ENCODE measurements at regions not wholly inside any gene's neighbourhood (a gene's known extent, or its start where the extent isn't known, plus 50 kb on each side); places are given as distances from the start of the nearest gene placed in this dataset.
"Not testable (repeated sequence)": the region's sequence is repeated elsewhere in the genome, so short reads cannot be mapped to it uniquely, and the experiment has no call there.

DNA sequence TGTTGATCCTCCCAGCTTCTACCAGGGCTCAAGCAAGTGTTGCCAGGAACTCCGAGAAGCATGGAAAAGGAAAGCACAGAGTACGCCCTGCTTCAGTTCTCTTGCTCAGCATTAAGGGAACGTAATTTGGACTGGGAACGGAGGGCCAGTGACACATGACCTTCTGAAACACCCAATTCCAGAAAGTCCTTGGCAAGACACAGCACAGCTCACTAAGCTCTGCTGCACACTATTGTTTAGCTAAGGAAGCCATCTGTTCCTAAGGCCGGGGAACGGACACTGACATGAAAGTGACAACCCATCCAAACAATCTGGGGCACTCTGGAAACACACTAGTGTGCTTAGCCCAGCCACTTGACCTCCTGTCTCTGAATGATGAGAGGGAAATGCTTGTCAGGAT, 56.9 kb upstream of the NXT1 start:
- Mint-ChIP-seq H3K4me1 (no peaks in the 10 kb centered on the region), H3K27ac (no peak overlapping the region), H3K4me3 (no peak overlapping the region), H3K27me3 (no peaks in the 10 kb centered on the region), H3K9me3 (no peaks in the 10 kb centered on the region), H3K36me3 (no peaks in the 10 kb centered on the region)
- H3K4me3 ChIP-seq (ENCODE audit: low read depth, low read length), result no peak overlapping the region
- DNase-seq (no peak), ATAC-seq (ENCODE audit: low read depth in 2 of 2) (no peak)
- no peak overlapping the region for H3K27ac ChIP-seq (ENCODE audit: insufficient read depth, low read length, poor library complexity, severe bottlenecking)
- H3K9me3 ChIP-seq (ENCODE audit: control insufficient read depth in 2 of 2, low read length in 2 of 2), result no peaks in the 10 kb centered on the region
- H3K27me3 ChIP-seq (ENCODE audit: control insufficient read depth, insufficient read depth, low read length), result no peaks in the 10 kb centered on the region
- H3K36me3 ChIP-seq (ENCODE audit: control insufficient read depth, insufficient read depth, low read length), result no peaks in the 10 kb centered on the region
- no peaks in the 10 kb centered on the region for H3K4me1 ChIP-seq (ENCODE audit: control insufficient read depth, insufficient read depth, low read length, poor library complexity, severe bottlenecking)

DNA sequence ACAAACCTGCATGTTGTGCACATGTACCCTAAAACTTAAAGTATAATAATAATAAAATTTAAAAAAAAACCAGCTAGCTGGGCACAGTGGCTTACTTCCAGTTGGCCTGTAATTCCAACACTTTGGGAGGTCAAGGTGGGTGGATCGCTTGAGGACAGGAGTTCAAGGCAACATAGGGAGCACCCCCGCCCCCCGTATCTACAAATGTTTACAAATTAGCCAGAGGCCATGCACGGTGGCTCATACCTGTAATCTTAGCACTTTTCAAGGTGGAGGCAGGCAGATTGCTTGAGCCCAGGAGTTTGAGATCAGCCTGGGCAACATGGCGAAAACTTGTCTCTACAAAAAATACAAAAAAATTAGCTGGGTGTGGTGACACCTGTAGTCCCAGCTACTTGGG, 58.3 kb upstream of the NXT1 start:
- not testable (repeated sequence) for H3K36me3 Mint-ChIP-seq; H3K27me3 Mint-ChIP-seq; H3K27ac ChIP-seq (ENCODE audit: insufficient read depth, low read length, poor library complexity, severe bottlenecking); H3K27me3 ChIP-seq (ENCODE audit: control insufficient read depth, insufficient read depth, low read length); H3K36me3 ChIP-seq (ENCODE audit: control insufficient read depth, insufficient read depth, low read length); ATAC-seq (ENCODE audit: low read depth in 2 of 2); H3K9me3 Mint-ChIP-seq; H3K9me3 ChIP-seq (ENCODE audit: control insufficient read depth in 2 of 2, low read length in 2 of 2); H3K4me1 ChIP-seq (ENCODE audit: control insufficient read depth, insufficient read depth, low read length, poor library complexity, severe bottlenecking); H3K4me3 Mint-ChIP-seq; H3K4me1 Mint-ChIP-seq; DNase-seq; H3K4me3 ChIP-seq (ENCODE audit: low read depth, low read length); H3K27ac Mint-ChIP-seq

DNA sequence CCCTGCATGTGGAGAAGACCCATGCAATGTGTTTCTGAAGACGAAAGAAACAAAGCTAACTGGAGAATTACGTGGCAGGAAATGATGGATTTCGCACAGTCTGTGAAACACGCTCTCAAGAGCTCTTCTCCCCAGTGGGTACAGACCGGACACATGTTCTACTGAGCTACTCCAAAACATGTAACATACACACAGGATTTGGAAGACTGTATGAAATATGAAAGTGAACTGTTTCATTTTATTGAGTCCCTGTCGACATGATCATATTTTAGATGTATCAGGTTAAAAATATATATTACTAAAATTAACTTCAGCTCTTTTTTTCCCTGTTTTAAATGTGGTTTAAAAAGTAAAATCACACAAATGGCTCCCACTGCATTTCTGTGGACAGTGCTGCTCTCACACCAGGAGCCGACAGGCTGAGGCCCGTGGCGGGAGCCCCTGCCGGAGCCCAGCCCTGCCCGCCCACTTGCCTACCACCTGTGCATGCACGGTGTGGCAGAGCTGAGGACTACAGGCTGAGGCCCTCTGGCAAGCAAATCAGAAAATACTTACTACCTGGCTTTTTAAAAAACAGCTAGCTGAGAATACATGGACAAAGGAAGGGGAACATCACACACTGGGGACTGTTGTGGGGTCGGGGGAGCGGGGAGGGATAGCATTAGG, 58.9 kb upstream of the NXT1 start:
- H3K27me3 ChIP-seq (ENCODE audit: control insufficient read depth, insufficient read depth, low read length), result no peaks in the 10 kb centered on the region
- H3K4me3 Mint-ChIP-seq, result no peak overlapping the region
- no peak overlapping the region for H3K27ac ChIP-seq (ENCODE audit: insufficient read depth, low read length, poor library complexity, severe bottlenecking)
- H3K36me3 Mint-ChIP-seq, result no peaks in the 10 kb centered on the region
- no peaks in the 10 kb centered on the region for H3K36me3 ChIP-seq (ENCODE audit: control insufficient read depth, insufficient read depth, low read length)
- no peaks in the 10 kb centered on the region for H3K4me1 ChIP-seq (ENCODE audit: control insufficient read depth, insufficient read depth, low read length, poor library complexity, severe bottlenecking)
- no peak for DNase-seq
- no peaks in the 10 kb centered on the region for H3K4me1 Mint-ChIP-seq
- H3K27me3 Mint-ChIP-seq, result no peaks in the 10 kb centered on the region
- no peaks in the 10 kb centered on the region for H3K9me3 Mint-ChIP-seq
- no peak for ATAC-seq (ENCODE audit: low read depth in 2 of 2)
- no peak overlapping the region for H3K4me3 ChIP-seq (ENCODE audit: low read depth, low read length)
- H3K27ac Mint-ChIP-seq, result no peak overlapping the region
- no peaks in the 10 kb centered on the region for H3K9me3 ChIP-seq (ENCODE audit: control insufficient read depth in 2 of 2, low read length in 2 of 2)

DNA sequence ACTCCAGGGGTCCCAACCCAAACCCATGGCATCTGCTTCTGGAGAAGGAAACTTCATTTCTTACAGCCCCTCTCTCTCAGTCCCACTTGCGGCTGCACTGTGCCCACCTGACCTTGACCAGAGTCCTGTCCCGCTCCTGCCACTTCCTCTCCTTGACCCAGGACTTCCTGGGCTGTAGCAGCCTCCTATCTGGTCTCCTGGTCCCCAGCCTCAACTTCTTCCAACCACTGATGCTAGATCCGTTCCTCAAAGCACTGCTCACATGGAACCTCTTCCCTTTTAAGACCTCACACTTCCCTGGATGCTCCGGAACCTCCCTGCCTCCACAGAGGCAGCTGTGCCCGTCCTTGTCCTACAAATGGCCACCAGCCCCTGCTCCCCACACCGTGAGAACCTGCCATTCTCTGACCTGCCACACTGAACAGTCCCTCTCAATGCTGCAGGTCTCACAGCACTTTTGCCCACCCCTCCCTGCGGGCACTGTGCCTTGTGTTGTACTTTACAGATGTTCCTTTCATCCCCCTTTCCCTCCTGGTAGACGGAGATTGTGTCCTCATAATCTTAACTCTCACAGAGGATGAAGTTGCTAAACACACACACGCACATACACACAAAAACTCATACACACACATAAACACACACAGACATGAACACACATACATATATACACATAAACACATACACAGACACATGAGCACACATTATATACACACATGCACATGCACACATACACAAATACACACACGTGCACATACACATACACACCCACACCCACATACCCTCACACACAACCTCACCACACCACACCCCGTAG, 59.6 kb upstream of the NXT1 start:
- H3K36me3 ChIP-seq (ENCODE audit: control insufficient read depth, insufficient read depth, low read length), result no peaks in the 10 kb centered on the region
- H3K4me1 Mint-ChIP-seq, result no peaks in the 10 kb centered on the region
- no peaks in the 10 kb centered on the region for H3K9me3 Mint-ChIP-seq
- no peaks in the 10 kb centered on the region for H3K4me1 ChIP-seq (ENCODE audit: control insufficient read depth, insufficient read depth, low read length, poor library complexity, severe bottlenecking)
- H3K27me3 Mint-ChIP-seq, result no peaks in the 10 kb centered on the region
- no peaks in the 10 kb centered on the region for H3K36me3 Mint-ChIP-seq
- H3K4me3 ChIP-seq (ENCODE audit: low read depth, low read length), result no peak overlapping the region
- DNase-seq, result no peak
- H3K27ac ChIP-seq (ENCODE audit: insufficient read depth, low read length, poor library complexity, severe bottlenecking), result no peak overlapping the region
- no peaks in the 10 kb centered on the region for H3K27me3 ChIP-seq (ENCODE audit: control insufficient read depth, insufficient read depth, low read length)
- H3K4me3 Mint-ChIP-seq, result no peak overlapping the region
- H3K9me3 ChIP-seq (ENCODE audit: control insufficient read depth in 2 of 2, low read length in 2 of 2), result no peaks in the 10 kb centered on the region
- H3K27ac Mint-ChIP-seq, result no peak overlapping the region
- ATAC-seq (ENCODE audit: low read depth in 2 of 2), result no peak

DNA sequence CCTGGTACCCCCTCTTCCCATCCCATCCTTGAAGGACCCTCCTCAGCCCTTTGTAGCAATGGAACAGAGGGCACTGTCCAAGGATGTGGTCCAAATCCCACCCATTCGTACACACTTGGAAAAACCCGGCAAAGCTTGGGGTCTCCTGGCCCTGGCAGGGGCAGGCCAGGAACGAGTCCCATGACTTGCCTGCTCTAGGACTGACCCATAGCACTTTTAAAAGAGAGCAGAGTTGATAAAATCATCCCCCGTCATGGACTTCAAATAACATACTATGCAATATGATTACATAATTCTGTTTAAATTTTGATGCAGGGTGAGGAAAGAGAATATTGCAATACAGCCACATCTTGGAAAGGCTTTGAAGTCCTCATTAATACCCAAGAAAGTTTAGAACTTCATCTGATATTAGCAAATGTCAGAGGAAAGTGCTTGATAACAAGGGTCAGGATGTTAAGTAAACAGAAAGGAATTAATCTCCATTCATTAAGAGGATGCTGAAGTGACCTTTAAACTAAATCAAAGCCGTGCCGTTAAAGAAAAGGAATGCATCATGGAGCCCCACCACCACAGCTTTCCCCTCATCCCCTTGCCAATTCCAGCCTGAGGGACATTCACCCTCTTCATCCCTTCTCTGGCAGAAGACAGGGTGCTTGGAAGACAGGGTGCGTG, 60.7 kb upstream of the NXT1 start:
- Mint-ChIP-seq H3K27me3 (no peaks in the 10 kb centered on the region), H3K4me3 (no peak overlapping the region), H3K27ac (no peak overlapping the region), H3K9me3 (no peaks in the 10 kb centered on the region), H3K4me1 (no peaks in the 10 kb centered on the region), H3K36me3 (no peaks in the 10 kb centered on the region)
- Histone ChIP-seq H3K27me3 (ENCODE audit: control insufficient read depth, insufficient read depth, low read length) (no peaks in the 10 kb centered on the region), H3K9me3 (ENCODE audit: control insufficient read depth in 2 of 2, low read length in 2 of 2) (no peaks in the 10 kb centered on the region), H3K27ac (ENCODE audit: insufficient read depth, low read length, poor library complexity, severe bottlenecking) (no peak overlapping the region), H3K4me3 (ENCODE audit: low read depth, low read length) (no peak overlapping the region), H3K4me1 (ENCODE audit: control insufficient read depth, insufficient read depth, low read length, poor library complexity, severe bottlenecking) (no peaks in the 10 kb centered on the region), H3K36me3 (ENCODE audit: control insufficient read depth, insufficient read depth, low read length) (no peaks in the 10 kb centered on the region)
- ATAC-seq (ENCODE audit: low read depth in 2 of 2), result no peak
- DNase-seq, result no peak

DNA sequence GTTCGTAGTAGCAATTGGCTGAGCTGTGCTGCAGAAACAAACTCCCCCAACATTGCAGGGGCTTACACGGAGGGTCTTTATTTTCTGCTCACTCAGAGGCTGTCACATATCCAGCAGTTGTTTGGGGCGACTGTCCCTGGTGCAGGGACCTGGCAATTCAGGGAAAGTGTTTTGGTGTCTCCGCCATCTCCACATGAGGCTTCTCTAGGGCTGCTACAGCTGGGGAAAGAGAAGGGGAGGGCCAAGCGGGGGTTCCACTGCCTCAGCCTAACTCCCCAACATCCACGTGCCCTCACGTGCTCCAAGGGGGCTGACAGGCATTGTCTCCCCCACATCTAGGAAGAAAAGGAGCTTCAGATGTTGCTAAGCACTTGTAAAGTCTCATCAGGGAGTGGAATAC, 61.3 kb upstream of the NXT1 start:
- H3K4me1 ChIP-seq (ENCODE audit: control insufficient read depth, insufficient read depth, low read length, poor library complexity, severe bottlenecking), result no peaks in the 10 kb centered on the region
- H3K27ac ChIP-seq (ENCODE audit: insufficient read depth, low read length, poor library complexity, severe bottlenecking), result no peak overlapping the region
- H3K36me3 ChIP-seq (ENCODE audit: control insufficient read depth, insufficient read depth, low read length), result no peaks in the 10 kb centered on the region
- H3K9me3 ChIP-seq (ENCODE audit: control insufficient read depth in 2 of 2, low read length in 2 of 2), result no peaks in the 10 kb centered on the region
- Mint-ChIP-seq H3K4me1 (no peaks in the 10 kb centered on the region), H3K4me3 (no peak overlapping the region), H3K9me3 (no peaks in the 10 kb centered on the region), H3K27ac (no peak overlapping the region), H3K27me3 (peaks cover 5% of the 10 kb centered on the region), H3K36me3 (no peaks in the 10 kb centered on the region)
- no peak for ATAC-seq (ENCODE audit: low read depth in 2 of 2)
- no peaks in the 10 kb centered on the region for H3K27me3 ChIP-seq (ENCODE audit: control insufficient read depth, insufficient read depth, low read length)
- no peak overlapping the region for H3K4me3 ChIP-seq (ENCODE audit: low read depth, low read length)
- DNase-seq, result no peak

DNA sequence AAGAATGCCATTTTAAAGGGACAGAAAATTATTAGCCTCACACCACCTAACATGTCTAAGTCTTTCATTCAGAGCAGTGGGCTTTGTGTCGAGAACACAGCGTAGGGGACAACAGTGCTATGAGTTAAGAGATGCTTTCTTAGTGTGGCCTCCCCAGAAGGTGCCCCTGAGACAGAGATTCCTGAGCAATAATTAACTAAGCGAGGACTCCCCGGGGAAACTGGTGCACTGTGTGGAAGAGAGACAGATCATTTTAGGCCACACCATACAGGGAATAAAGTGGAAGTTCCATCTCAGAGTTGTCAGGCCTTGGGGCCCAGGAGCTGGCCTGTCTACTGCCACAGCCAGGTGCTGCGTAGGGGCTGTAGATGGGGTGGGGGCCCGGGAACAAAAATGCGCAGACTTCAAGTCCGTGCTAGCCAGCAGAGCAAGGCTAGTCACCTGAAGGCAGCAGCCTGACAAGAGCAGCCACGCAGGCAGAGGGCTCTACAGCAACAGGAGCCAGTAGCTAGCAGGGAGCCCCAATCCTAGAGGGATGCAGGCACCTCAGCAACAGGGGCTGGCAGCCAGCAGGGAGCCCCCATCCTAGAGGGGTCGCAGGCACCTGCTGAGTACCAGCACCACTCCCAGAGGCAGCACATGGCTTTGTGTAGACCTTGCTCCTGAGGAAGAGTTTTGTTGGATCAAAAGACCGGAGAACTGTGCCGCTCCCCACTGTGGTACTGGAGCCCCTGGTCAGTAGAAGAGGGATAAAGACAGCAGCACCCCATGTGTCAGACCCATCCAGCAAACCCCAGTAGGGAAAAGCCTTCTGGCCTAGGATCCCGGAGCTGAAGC, 63.0 kb upstream of the NXT1 start:
- no peaks in the 10 kb centered on the region for H3K9me3 ChIP-seq (ENCODE audit: control insufficient read depth in 2 of 2, low read length in 2 of 2)

More for the DNA sequence above, 63.0 kb upstream of the NXT1 start:
- Histone ChIP-seq H3K4me1 (ENCODE audit: control insufficient read depth, insufficient read depth, low read length, poor library complexity, severe bottlenecking) (no peaks in the 10 kb centered on the region), H3K27me3 (ENCODE audit: control insufficient read depth, insufficient read depth, low read length) (no peaks in the 10 kb centered on the region), H3K27ac (ENCODE audit: insufficient read depth, low read length, poor library complexity, severe bottlenecking) (no peak overlapping the region), H3K4me3 (ENCODE audit: low read depth, low read length) (no peak overlapping the region), H3K36me3 (ENCODE audit: control insufficient read depth, insufficient read depth, low read length) (no peaks in the 10 kb centered on the region)
- no peaks in the 10 kb centered on the region for H3K4me1 Mint-ChIP-seq
- no peak overlapping the region for H3K27ac Mint-ChIP-seq
- peaks cover 5% of the 10 kb centered on the region for H3K27me3 Mint-ChIP-seq
- no peak for ATAC-seq (ENCODE audit: low read depth in 2 of 2)
- no peak for DNase-seq
- no peaks in the 10 kb centered on the region for H3K9me3 Mint-ChIP-seq
- no peaks in the 10 kb centered on the region for H3K36me3 Mint-ChIP-seq
- no peak overlapping the region for H3K4me3 Mint-ChIP-seq

Measured in CD4-positive, CD25-positive, alpha-beta regulatory T cell (primary cell).